ENCODE measurements at regions not wholly inside any gene's neighbourhood (a gene's known extent, or its start where the extent isn't known, plus 50 kb on each side); places are given as distances from the start of the nearest gene placed in this dataset.

DNA sequence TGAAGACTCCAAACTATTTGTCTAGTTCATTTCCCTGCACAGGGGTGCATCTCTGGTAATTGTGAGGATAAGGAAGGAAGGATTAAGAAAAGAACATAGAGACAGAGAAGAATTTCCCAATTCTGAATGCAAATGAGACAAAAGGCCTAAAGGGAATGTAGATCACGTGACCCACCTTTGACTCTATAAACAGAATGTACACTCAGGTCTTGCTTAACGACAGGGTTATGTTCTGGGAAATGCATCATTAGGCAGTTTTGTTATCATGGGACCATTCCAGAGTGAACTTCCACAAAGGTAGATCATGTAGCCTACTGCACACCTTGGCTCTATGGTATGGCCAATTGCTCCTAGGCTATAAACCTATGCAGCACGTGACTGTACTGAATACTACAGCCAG is 252.3 kb upstream of the ZP4 start:
- 78% methylated on average over 3 of the region's 3 CpGs for WGBS, 2 donors (ENCODE audit: low coverage in 1 of 2)
- Histone ChIP-seq H3K9me3 (no peaks in the 10 kb centered on the region), H3K27me3 (no peaks in the 10 kb centered on the region), H3K27ac (no peak overlapping the region), H3K4me3 (no peak overlapping the region), H3K36me3 (no peaks in the 10 kb centered on the region), H3K4me1 (no peaks in the 10 kb centered on the region)
- TF ChIP-seq, protein P1, sequence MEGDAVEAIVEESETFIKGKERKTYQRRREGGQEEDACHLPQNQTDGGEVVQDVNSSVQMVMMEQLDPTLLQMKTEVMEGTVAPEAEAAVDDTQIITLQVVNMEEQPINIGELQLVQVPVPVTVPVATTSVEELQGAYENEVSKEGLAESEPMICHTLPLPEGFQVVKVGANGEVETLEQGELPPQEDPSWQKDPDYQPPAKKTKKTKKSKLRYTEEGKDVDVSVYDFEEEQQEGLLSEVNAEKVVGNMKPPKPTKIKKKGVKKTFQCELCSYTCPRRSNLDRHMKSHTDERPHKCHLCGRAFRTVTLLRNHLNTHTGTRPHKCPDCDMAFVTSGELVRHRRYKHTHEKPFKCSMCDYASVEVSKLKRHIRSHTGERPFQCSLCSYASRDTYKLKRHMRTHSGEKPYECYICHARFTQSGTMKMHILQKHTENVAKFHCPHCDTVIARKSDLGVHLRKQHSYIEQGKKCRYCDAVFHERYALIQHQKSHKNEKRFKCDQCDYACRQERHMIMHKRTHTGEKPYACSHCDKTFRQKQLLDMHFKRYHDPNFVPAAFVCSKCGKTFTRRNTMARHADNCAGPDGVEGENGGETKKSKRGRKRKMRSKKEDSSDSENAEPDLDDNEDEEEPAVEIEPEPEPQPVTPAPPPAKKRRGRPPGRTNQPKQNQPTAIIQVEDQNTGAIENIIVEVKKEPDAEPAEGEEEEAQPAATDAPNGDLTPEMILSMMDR (IDR thresholded peaks at IDR 0.05), result no peak
- no peak for TF ChIP-seq EP300 (IDR thresholded peaks at IDR 0.05)
- no peak for TF ChIP-seq POLR2A (IDR thresholded peaks at IDR 0.05)
- TF ChIP-seq POLR2AphosphoS5 (IDR thresholded peaks at IDR 0.05), result no peak
- ATAC-seq, result no peak

DNA sequence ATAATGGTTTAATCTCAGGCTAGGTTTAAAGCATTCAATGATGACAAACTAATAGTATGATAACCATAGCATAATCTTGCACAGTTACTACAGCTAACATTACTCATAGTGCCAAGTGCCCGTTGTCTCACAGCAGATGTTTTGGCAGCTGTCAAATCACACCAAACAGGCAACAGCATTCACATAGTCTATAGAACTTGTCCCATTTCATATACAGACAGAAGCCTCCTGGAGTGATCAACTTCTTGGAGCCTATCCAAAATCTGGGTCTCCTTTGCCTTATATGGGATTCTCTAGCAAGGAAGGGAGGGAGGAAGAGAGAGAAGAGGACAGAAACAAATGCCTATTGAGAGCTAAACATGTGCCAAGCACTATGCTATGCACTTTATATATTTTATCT is 250.6 kb upstream of the ZP4 start:
- no peak overlapping the region for H3K27ac ChIP-seq

DNA sequence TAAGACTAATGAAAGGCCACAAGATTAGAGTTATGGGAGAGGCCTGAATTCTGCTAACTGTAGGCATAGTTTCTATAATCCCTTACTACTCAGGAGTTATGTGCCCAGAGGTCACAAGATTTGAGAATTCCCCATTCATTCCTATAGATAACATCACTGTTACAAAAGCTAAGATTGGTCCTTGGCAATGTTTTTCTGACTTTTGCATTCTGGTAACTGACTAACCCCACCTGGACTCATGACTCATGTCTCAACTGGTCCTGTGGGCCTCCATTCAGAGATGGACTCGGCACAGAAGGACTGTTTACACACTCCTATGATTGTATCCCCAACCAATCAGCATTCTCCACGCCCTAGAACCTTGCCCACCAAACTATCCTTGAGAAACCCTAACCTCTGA is 249.0 kb upstream of the ZP4 start:
- no peaks in the 10 kb centered on the region for H3K36me3 ChIP-seq
- H3K4me3 ChIP-seq, result no peak overlapping the region
- no peaks in the 10 kb centered on the region for H3K27me3 ChIP-seq
- no peaks in the 10 kb centered on the region for H3K4me1 ChIP-seq
- H3K9me3 ChIP-seq, result no peaks in the 10 kb centered on the region
- 31 to 44% methylated on average over 2 of the region's 2 CpGs for WGBS, 2 donors (ENCODE audit: low coverage in 1 of 2)
- H3K27ac ChIP-seq, result no peak overlapping the region
- TF ChIP-seq, protein P1 (IDR thresholded peaks at IDR 0.05), result no peak
- no peak for TF ChIP-seq EP300 (IDR thresholded peaks at IDR 0.05)
- no peak for TF ChIP-seq POLR2A (IDR thresholded peaks at IDR 0.05)
- TF ChIP-seq POLR2AphosphoS5 (IDR thresholded peaks at IDR 0.05), result no peak
- no peak for ATAC-seq

More for the DNA sequence above, 250.6 kb upstream of the ZP4 start:
- TF ChIP-seq POLR2A (IDR thresholded peaks at IDR 0.05) (no peak), EP300 (IDR thresholded peaks at IDR 0.05) (no peak), POLR2AphosphoS5 (IDR thresholded peaks at IDR 0.05) (no peak)
- TF ChIP-seq, protein P1 (IDR thresholded peaks at IDR 0.05), result no peak
- no peaks in the 10 kb centered on the region for H3K9me3 ChIP-seq
- no peak for ATAC-seq
- H3K36me3 ChIP-seq, result no peaks in the 10 kb centered on the region
- no peaks in the 10 kb centered on the region for H3K27me3 ChIP-seq
- no peaks in the 10 kb centered on the region for H3K4me1 ChIP-seq
- 25 to 56% methylated on average over 1 of the region's 1 CpG for WGBS, 2 donors (ENCODE audit: low coverage in 1 of 2)
- no peak overlapping the region for H3K4me3 ChIP-seq

DNA sequence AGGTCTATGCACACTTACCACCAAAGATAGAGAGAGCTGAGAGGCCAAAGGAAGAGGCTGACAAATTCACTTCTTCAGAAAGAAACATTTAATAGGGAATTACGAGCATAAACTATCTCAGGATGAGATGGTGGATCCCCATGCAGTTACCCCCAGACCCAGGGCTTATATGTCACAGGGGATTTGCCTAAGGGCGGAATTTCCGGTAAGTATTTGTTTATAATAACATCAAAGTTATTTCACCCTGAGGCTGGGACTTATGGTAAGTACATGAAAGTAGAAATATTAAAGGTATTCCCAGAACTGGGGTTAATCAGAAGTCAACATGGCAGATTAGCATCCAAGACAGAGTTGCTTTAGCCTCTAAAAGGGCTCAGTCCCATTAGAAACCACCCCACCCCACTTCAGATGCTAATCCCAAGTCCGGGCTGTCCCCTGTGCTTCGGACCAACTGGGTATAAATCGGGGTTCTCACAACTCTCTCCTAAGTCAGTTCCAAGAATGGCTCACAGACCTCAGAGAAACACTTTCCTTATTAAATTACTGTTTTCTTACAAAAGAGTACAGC is 247.4 kb upstream of the ZP4 start:
- 73 to 81% methylated on average over 5 to 6 of the region's 6 CpGs for WGBS, 2 donors (ENCODE audit: low coverage in 1 of 2)

More for the DNA sequence above, 247.4 kb upstream of the ZP4 start:
- Histone ChIP-seq H3K27me3 (no peaks in the 10 kb centered on the region), H3K9me3 (no peaks in the 10 kb centered on the region), H3K36me3 (no peaks in the 10 kb centered on the region), H3K4me1 (no peaks in the 10 kb centered on the region), H3K27ac (no peak overlapping the region), H3K4me3 (no peak overlapping the region)
- ATAC-seq, result no peak
- TF ChIP-seq POLR2A (IDR thresholded peaks at IDR 0.05) (no peak), POLR2AphosphoS5 (IDR thresholded peaks at IDR 0.05) (no peak), EP300 (IDR thresholded peaks at IDR 0.05) (no peak)
- TF ChIP-seq, protein P1 (IDR thresholded peaks at IDR 0.05), result no peak
